C4-2B (cell line): ENCODE measurements at regions not wholly inside any gene's neighbourhood (a gene's known extent, or its start where the extent isn't known, plus 50 kb on each side); places are given as distances from the start of the nearest gene placed in this dataset.

ENCODE experiments used
- ZFX ChIP-seq: fragments of 450-650 bp; IDR thresholded peaks from 2 replicates; pipeline ENCODE4 v1.6.1; 2017
- TF ChIP-seq, protein P1 (sequence below): fragments of 450-650 bp; conservative IDR thresholded peaks from 2 replicates; pipeline ENCODE4 v1.5.1; 2017; ENCODE audit warnings: mild to moderate bottlenecking

DNA sequence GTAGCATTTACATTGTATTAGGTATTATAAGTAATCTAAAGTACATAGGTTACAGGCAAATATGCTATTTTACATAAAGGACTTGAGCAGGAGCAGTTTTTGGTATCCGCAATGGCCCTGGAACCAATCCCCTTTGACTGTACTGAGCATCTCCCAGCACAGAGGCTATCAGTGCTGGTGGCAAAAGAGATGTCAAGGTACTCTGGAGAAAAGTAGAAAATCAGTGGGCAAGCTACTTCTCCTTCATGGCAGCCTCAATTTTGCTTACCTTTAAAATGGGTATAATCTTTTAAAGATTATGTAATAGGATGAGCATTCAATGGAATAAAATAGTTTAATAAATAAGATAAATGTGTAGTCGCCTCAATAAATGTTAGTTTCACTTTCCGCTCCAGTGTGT is 56.7 kb upstream of the LMCD1 start:
- TF ChIP-seq, protein P1, sequence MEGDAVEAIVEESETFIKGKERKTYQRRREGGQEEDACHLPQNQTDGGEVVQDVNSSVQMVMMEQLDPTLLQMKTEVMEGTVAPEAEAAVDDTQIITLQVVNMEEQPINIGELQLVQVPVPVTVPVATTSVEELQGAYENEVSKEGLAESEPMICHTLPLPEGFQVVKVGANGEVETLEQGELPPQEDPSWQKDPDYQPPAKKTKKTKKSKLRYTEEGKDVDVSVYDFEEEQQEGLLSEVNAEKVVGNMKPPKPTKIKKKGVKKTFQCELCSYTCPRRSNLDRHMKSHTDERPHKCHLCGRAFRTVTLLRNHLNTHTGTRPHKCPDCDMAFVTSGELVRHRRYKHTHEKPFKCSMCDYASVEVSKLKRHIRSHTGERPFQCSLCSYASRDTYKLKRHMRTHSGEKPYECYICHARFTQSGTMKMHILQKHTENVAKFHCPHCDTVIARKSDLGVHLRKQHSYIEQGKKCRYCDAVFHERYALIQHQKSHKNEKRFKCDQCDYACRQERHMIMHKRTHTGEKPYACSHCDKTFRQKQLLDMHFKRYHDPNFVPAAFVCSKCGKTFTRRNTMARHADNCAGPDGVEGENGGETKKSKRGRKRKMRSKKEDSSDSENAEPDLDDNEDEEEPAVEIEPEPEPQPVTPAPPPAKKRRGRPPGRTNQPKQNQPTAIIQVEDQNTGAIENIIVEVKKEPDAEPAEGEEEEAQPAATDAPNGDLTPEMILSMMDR, result no peak
- no peak for TF ChIP-seq ZFX
